K562 (cell line): ENCODE measurements at regions not wholly inside any gene's neighbourhood (a gene's known extent, or its start where the extent isn't known, plus 50 kb on each side); places are given as distances from the start of the nearest gene placed in this dataset.

Source experiments
- ARID4B ChIP-seq: sonication (generic); formaldehyde crosslinking; IDR thresholded peaks from 2 replicates; pipeline ENCODE4 v1.8.0; 2022; ENCODE audit warnings: mild to moderate bottlenecking, missing genetic modification reagents
- E2F8 ChIP-seq: fragments of 450-650 bp; IDR thresholded peaks from 2 replicates; pipeline ENCODE4 v1.7.1; 2018; ENCODE audit warnings: mild to moderate bottlenecking, low read depth; ENCODE audit not compliant: partially characterized antibody
- HMG20A ChIP-seq: fragments of 450-650 bp; formaldehyde crosslinking; conservative IDR thresholded peaks from 2 replicates; pipeline ENCODE4 v1.4.0; 2020; ENCODE audit warnings: mild to moderate bottlenecking, mixed read lengths
- HNRNPK ChIP-seq: fragments of 200-400 bp; formaldehyde crosslinking; IDR thresholded peaks from one replicate; pipeline ENCODE4 v1.6.1; 2018; ENCODE audit warnings: mild to moderate bottlenecking, low read depth, low read length; ENCODE audit not compliant: poor library complexity, severe bottlenecking
- IRF2 ChIP-seq: sonication (generic); formaldehyde crosslinking; IDR thresholded peaks from 2 replicates; pipeline ENCODE4 v1.8.1; 2022; ENCODE audit warnings: mild to moderate bottlenecking, missing genetic modification reagents
- MAX ChIP-seq: sonication (generic); formaldehyde crosslinking; IDR thresholded peaks from 2 replicates; pipeline ENCODE4 v1.9.0; 2022; ENCODE audit warnings: mild to moderate bottlenecking, missing genetic modification reagents
- ZNF133 ChIP-seq: fragments of 250-450 bp; sonication (Bioruptor Pico); IDR thresholded peaks from 2 replicates; pipeline ENCODE4 v1.4.0; 2020; ENCODE audit warnings: mild to moderate bottlenecking
- ZNF639 ChIP-seq, 2 experiments: fragments of 200-800 bp in 1 of 2; sonication (Bioruptor generic) in 1 of 2; sonication (generic) in 1 of 2; formaldehyde crosslinking in 1 of 2; IDR thresholded peaks in 1 of 2; conservative IDR thresholded peaks in 1 of 2; 2 replicates each; pipeline versions ENCODE4 v1.5.0 to v1.6.1; 2016 to 2020; ENCODE audit warnings: missing compliant biosample characterization in 1 of 2, missing genetic modification characterization in 1 of 2, missing genetic modification reagents in 1 of 2
- ZNF644 ChIP-seq: fragments of 200-800 bp; sonication (Bioruptor generic); IDR thresholded peaks from 2 replicates; pipeline ENCODE4 v1.6.1; 2016; ENCODE audit warnings: low read depth, missing genetic modification characterization, missing compliant biosample characterization

- TF ChIP-seq ZNF639 (CRISPR knock-in tag; conservative IDR thresholded peaks at IDR 0.05 in 1 of 2, IDR thresholded peaks at IDR 0.05 in 1 of 2), result no peak
- TF ChIP-seq ZNF644 (tag), result no peak
- no peak for TF ChIP-seq HMG20A (CRISPR knock-in tag)
- TF ChIP-seq ZNF133 (CRISPR knock-in tag), result no peak
- TF ChIP-seq HNRNPK, result no peak
- no peak for TF ChIP-seq MAX (CRISPR knock-in tag)
- no peak for TF ChIP-seq IRF2
- no peak for TF ChIP-seq ARID4B (CRISPR knock-in tag)
- TF ChIP-seq E2F8, result no peak
Measured at GRCh38 chr16:6258056-6258455, 1074.6 kb upstream of the RBFOX1 start.
